ENCODE measurements at regions not wholly inside any gene's neighbourhood (a gene's known extent, or its start where the extent isn't known, plus 50 kb on each side); places are given as distances from the start of the nearest gene placed in this dataset.
"Not testable (repeated sequence)": the region's sequence is repeated elsewhere in the genome, so short reads cannot be mapped to it uniquely, and the experiment has no call there.

DNA sequence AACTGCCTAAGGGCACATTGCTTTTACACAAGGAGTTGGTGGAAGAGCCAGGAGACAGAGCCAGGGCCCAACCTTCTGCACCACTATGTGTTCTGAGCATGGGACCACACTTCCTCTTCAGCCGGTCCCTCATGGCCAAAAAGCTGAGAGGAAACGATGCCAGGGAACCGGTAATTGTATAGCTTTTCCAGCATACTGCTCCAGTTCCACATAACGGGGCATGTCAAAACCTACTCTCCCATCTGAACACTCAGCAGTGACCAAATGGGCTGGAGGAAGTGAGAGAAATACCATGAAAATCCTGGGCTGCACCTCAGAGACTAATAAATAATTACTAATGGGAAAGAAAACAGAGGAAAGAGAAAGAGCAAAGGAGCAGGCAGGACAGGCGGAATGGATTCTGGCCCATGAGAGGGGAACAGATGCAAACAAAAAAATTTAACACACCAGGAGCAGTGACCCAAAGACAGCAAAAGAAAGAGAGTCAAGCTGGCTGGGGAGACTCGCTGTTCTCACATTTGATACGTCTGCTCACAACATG, 52.0 kb upstream of the BMP2 start:
- DNase-seq, result no peak

DNA sequence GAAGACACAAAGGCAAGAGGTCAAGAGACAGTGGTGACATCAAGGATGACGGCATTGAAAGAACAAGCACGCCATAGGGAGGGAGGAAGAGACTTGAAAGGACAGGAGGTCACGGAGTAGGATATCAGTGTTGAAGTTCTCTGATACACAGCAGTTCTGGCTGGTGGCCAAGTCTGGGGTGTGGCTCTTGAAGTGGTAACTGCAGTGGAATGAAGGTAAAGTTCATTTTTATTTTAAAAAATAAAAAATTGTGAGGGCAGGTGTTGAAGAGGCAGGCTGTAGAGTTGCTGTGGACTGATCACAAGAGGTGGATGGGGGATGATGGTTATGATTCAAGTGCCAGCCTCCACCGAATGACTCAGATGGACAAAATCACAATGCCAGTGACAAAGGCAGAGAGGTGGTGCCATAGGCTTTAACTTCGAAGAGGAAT, 53.2 kb upstream of the BMP2 start:
- DNase-seq, result no peak

- no peak for DNase-seq
Observed at GRCh38 chr20:6711951-6712649, 55.4 kb upstream of the BMP2 start.

DNA sequence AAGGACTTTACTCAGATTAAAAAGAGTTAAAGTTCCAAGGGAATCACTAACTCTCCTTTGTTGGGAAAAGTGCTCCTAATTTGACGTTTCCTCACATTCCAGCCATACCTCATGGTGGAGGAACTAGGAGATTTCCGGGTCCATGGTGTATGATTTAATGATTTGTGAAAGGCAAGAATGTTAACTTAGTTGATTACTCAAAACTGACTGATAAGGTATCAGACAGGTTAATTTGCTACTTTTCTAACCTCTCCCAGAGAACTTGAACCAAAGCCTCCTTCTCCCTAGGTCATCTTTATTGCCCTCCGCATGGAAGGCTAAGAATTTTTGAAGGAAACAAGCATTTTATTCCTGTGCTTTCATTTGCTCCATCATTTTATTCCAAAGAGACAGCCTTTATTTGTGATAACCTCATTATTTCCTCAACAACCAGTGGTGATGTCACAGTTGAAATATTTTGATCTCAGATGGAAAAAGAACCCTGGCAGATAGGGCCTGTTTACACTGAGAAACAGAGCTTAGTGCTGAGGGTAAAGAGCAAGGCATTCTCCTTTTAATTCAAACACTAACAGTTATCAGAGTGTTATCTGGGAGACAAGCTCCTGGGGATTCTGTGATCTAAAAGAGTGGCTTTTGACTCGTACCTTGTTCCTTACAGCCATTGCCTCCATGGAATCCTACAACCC, 57.4 kb upstream of the BMP2 start:
- DNase-seq, result no peak

GRCh38 chr20:6708010-6708409, 59.5 kb upstream of the BMP2 start:
- DNase-seq, result no peak

DNA sequence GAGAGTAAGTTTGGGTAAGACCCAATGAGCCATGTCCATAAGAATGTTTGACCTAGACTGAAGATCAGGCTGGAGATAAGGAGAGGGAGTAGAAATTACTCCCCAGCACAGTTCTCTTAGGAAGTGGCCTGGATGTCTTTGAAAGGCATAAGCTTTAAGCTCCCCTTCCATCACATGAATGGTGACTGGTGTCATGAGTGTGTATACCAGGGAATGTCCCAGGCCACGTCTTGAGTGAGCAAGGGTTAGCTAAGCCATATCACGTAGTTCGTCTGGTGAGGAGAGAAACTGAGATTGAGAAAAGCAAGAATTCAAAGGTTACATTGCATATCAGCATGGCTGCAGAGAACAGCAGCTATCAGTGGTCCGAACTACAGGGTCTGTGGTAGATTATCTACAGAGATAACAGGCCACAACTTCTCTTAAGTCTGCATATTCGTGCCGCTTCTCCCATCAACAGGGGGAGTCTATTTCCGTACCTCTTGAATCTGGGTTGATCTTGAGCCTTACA, 60.1 kb upstream of the BMP2 start:
- no peak for DNase-seq

DNA sequence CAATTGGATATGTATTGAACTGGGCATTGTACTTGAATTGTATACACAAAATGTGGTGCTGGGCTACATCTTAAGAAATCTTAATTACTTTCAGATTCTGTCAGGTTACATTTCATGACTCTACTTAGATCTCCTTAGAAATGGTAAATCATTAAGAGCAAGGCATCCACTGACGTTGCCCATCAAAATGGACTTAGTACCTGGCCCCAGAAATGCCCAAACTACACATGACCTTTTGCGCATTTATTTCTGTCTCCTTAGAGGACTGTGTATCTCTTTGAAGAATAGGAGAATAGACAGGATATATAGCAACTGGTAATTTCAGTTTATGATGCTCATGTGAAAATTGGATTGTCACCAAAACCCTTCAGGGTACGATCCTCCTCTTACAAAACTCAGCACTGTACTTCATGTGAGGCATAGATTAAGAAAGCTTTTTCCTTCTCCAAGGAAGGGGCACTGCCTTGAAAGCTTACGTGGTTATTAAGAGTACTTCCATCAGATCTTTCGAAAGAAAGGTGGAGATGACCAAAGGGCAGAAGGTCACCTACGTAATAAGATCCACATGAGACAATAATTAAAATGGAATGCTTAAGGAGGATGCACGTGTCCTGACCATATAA, 61.4 kb upstream of the BMP2 start:
- no peak for DNase-seq

DNA sequence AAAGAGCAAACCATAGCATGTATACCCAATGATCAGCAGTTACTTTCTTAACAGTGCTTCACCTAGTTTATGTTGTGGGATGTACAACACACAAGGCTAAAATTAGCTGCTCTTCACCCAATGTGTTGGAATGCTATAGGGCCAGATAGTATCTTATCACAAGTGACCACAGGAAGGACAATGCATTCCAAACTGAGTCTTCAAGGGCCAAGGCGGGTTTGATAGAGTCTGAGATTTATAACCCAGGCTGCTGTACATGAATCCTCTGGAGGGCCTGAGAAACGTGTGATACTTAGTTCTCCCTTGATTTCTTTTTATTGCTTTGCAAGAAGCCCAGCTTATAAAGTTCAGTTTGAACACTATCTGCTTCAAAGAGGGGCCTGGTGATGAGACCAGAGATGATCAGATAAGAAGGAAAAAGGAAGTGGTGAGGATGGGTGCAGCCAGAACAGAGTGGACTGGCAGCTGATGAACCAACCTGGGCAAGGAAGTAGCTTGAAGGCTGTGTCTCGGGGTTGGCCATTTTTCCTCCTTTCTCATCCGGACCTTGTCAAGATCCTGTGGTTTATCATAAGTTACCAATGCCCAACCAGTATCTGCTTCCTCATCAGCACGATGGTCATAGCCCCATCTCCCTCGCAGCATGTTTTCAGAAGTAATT, 62.2 kb upstream of the BMP2 start:
- DNase-seq, result no peak

- DNase-seq, result no peak
Observed at GRCh38 chr20:6704132-6704861, 63.2 kb upstream of the BMP2 start.

DNA sequence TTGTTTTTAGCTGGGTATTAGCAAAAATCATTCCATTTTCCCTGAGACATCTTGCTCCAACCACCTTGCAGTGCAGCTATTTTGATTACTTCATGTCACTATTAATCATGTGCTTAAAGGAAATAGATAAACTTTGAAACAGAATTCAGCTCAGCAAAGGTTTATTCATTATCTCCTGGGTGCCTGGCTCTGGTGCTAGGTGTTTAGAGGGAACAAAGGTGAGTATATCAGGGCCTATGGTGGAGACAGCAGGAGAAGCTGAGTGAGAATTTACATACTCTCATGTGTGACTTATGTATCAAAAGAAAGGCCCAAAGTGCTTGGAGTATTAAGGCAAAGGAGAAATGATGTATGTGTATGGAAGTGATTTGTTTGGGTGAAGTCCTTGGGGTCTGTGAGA, 63.8 kb upstream of the BMP2 start:
- DNase-seq, result no peak

DNA sequence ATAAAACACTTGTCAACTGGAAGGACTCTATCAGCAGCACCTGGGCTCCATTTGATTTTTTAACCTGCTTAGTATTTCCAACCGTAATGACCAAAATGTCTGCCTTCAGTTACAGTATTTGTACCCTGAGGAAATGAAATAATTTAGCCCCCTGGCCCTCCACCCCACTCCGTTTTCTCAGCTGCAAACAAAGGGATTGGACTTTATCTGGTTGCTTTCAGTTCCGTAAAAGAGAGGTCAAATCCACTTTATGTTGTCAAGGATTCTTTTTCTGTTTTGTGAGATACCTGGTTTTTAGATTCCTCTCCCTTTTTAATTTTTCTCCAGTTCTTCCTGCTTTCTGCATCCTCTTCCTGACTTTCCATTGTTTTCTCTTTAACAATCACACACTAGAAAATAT, 64.4 kb upstream of the BMP2 start:
- DNase-seq, result no peak

DNA sequence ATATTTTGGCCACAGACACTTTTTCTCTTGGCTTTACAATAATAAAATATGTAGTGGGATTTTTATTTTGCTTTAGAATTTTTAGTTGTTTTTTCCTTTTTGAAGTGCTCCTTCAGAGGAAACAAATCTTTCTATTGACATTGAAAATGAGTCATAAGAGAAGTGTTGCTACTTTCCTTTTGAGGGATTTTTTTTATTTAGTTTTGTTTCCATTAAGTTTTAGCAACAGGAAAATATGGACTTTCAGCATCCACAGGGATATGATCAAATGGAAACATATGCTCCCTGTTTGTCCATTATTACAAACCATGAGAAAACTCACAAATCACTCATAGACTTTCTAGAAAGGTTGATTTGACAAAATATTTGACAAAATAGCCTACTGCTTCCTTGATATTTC, 65.3 kb upstream of the BMP2 start:
- DNase-seq, result no peak

DNA sequence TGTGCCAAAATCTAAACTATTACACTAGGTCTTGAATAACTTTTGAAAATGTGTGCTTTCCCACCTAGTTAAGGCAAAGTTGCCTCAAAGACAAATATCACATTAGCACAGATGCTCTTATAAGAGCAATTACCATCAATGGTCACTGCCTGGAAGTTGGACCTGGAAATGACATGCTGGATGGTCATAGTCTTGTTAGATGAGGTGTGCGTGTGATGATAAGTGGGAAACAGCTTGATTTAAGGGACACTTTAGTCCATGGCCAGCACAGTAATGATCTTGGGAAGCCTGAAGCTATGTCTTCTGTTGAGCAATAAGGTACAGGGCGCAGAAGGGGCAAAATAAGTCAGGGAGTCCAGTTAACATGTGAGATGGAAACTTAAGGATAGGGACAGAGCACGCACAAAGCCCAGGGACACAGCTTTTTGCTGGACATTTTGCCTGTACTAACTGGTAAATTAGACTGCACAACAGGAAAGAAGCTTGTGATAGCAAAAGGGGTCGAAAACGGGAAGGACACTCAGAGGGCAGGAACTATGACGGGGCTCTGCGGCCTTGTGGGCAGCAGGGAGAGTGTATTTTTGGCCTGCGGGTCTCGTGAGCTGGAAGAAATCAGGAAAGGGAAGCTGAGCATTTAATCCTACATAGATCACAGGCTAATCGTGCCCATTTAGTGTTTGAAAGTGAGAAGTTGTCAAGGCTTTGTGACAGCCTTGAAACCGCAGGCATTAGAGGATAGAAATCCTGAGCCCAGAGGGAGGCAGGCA, 66.7 kb upstream of the BMP2 start:
- no peak for DNase-seq

- DNase-seq, result no peak
Observed at GRCh38 chr20:6699921-6700562, 67.4 kb upstream of the BMP2 start.

GRCh38 chr20:6698723-6699122, 68.8 kb upstream of the BMP2 start:
- no peak for DNase-seq

DNA sequence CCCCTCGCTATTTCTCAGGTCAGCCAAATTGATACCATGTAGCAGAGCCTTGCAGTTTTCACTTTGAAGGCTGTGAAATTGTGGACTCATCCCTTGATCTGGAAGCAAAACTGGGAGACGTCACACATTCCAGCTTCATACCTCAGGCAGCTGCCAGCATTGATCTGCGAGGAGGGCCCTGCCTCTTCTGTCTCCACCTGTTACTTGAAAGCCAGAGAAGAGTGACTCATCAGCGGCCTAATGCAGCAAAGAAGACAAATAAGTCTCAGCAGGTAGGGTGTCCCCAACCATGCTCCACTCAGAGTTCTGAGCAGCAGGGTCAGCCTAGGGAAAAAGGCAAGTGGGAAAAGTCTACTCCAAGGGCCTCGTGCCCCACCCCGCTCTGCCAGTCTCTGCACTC, 69.4 kb upstream of the BMP2 start:
- no peak for DNase-seq

DNA sequence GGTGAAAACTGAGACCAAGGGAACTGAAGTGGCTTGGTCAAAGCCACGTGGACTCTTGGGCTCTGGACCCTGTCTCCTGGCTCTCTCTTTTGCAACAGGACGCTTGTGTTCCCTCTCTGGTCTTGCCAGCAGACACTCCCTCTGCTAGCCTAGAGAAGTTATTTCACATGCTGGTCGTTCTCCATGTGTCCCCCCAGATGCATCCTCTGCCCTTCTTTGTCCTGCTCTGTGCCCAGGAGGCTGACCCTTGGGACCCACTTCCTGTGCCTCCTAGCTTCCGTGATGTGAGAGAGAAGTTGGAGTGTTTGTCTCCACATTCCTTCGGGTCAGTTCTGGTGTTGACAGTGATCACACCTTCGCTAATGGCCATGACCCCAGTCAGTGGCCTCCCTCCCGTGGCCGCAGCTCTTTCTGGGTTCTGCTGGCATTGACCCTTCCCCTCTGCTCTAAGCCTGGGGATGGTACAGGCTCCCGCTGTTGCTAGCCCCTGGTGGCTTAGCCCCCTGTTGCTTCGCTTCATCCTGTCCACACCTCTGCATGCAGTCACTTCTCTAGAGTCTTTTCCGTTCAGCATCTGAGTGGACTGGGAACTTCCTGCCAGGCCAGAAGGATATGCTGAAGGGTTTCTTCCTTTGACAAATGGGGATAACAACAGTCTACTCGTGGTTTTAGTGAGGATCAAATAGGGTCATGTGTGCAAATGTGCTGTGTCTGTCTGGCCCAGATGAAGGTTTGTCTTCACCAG, 70.1 kb upstream of the BMP2 start:
- no peak for DNase-seq

- DNase-seq, result no peak
Observed at GRCh38 chr20:6696001-6696400, 71.5 kb upstream of the BMP2 start.

GRCh38 chr20:6693808-6694198, 73.7 kb upstream of the BMP2 start:
- not testable (repeated sequence) for DNase-seq

DNA sequence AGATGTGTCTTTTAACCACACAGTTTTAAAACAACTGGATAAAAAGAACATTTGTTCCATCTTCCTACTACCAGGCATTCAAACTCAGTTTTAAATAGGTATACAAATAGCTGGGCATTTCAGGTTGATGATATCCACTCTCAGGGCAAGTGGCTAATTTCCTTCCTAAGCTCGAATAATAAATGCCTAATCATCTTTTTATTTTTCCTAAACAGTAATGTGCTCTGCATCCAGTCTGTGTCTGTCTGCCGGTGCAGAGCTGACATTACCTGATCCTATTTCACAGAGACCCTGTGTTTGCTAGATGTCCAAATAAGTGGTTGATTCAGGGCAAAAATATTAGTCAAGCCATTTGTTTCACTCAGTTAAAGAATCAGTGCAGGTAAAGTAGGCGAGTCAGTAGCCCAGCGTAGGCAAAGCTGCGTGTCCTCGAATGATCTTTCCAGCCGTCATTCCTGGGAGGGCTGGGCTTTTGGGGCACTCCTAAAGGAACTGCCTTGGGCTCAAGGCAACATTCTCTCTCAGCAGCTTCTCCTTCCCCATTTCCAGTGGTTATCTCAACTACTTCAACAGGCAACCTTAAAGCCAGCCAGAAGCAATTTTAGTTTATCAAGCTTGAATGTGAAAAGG, 74.2 kb upstream of the BMP2 start:
- DNase-seq, result no peak
